NT2/D1 (cell line): ENCODE measurements at regions not wholly inside any gene's neighbourhood (a gene's known extent, or its start where the extent isn't known, plus 50 kb on each side); places are given as distances from the start of the nearest gene placed in this dataset.

ENCODE experiments used
- YY1 ChIP-seq: IDR thresholded peaks from 2 replicates; pipeline ENCODE4 v1.6.1; 2011; ENCODE audit not compliant: insufficient read length, insufficient read depth
- ZNF274 ChIP-seq: IDR thresholded peaks from 2 replicates; pipeline ENCODE4 v1.6.1; 2011; ENCODE audit warnings: mild to moderate bottlenecking, low read depth, low read length

DNA sequence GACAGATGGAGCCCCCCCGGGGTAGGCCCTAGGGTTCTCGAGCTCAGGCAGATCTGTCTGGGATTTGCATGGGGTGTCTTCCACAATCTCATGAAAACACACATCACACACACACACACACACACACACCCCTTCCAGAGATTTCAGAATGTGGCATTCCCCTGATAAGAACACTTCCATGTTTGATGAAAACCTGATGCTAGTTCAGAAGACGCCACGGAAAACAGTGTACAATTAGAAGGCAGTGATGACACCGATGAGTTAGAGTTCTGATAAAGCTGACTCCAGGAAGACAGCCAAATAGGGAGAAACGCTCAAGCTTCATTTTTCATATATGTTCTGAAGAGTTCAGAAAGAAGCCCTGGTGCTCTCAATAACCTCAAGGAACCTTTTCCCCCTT is 438.7 kb upstream of the JARID2 start:
- no peak for TF ChIP-seq ZNF274
- TF ChIP-seq YY1, result no peak
